NCI-H69 (cell line): ENCODE measurements at regions not wholly inside any gene's neighbourhood (a gene's known extent, or its start where the extent isn't known, plus 50 kb on each side); places are given as distances from the start of the nearest gene placed in this dataset.

Experiments used
- DNase-seq: peaks from one replicate; lab custom pipeline; 2025; lab: John Stamatoyannopoulos, UW

DNA sequence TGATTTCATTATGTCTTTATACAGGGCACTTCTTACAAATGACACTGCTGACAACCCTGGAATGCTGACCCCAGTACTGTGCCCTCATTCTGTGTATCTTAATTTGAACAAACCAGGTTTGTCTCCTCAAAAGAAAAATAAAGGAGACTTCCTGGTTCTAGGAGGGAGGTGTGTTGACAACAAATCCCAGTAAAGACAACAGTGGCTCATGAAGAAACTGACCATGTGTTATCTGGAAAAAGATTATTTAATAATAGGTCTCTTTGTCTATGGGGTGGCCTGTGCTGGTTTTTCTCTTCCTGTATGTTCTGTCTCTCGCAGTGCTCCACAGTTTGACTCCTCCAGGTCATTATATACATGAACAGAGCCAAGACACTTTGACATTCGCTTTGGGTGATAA lies 454.6 kb downstream of the LMO4 start:
- DNase-seq, result no peak

DNA sequence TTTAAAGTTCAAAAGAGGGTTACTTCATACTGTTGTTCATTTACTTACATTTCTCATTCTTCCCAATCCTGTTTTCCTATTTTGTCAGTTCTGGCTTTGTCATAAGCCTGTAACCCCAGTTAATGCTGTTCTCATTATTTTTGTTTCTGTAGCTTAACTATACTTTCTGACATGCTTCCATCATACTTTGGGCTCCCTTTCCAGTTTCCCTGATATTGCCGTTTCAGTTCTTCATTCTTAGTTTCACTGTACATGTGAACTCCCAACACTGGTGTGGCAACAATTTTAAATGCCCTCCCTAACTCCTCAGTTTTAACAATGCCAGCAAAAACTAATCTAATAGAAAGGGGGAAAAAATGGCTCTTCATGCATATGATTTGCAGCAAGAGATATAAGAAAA lies 456.7 kb downstream of the LMO4 start:
- no peak for DNase-seq

DNA sequence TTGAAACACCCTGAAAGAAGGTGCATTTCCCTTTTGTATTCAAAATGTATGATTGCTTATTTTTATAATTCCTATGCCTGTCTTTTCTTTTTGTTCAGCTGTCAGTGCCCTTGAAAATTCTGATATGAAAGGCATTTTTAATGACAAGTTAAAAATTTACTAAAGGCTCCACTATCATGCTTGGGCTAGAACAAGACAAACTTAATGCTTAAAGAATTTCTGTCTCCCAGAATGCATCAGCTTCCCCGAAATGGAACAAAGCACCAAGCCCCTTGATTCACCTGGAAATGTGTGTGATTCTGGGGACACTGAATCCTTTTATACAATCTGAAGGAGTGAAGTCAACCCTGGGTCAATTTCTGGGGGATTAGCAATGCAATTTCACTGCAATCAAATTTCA lies 457.5 kb downstream of the LMO4 start:
- no peak for DNase-seq

DNA sequence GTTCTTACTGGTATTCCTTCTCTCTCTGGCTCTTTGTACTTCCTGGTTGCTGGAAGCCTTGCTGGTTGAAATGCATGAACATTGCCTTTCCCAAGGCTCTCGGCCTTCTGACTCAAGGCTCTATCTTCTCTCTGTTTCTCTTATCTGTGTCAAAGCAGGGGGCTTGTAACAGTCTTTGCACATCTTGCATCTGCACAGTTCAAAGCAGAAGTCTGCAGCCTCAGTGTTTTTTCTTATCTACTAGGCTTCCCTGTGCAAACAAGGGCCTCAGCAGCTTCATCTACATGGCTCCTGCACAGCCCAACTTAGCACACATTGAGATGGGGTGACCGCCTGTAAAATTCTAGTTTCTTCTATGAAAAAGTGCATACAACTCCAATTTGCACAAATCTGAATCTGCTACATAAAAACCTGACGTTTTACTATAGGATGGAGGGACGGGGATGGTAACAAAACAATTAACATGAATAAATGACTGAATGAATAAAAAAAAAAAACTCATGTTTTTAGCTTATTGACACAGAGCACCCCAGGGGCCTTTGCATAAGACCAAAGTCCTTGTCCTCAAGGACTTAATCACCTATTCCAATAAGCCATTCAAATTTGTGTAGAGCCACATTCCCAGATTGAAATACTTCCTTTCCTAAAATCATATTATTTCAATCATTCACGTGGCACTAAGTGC lies 458.3 kb downstream of the LMO4 start:
- no peak for DNase-seq

DNA sequence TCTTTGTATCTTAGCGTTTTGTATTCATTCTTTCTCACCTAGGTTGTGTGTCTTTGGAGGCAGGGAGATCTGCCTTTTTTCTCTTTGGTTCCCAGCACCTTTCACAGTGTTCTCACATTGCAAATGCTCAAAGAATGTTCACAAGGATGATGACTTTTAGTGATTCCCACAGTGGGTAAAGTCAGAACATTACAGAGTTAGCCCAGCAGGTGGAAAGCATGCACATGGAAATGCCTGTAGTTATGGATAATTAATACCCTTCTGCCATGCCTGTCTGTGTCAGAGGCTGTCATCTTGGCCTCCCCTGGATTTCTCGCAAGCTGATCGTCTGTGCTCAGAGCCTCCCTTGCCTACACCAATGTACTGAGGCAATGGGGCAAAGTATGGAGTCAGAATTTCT lies 458.9 kb downstream of the LMO4 start:
- DNase-seq, result peak; percentile 59

DNA sequence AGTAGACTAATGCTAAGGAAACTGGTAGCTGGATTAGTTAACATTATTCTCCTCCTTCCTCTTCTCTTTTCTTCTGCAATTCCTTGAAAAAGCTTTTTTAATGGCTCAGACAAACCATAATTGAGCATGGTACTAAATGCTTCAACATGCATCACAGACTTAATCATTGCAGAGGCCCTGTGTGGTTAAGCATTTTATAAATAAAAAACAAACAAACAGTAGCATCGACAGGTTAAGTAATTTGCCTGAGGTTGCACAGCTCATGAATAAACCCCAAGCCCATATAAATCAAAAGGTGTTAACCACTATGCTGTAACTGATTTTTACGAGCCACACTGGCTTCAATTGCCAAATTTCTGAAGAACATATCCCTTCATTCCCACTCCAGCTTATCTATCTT lies 462.1 kb downstream of the LMO4 start:
- DNase-seq, result no peak

DNA sequence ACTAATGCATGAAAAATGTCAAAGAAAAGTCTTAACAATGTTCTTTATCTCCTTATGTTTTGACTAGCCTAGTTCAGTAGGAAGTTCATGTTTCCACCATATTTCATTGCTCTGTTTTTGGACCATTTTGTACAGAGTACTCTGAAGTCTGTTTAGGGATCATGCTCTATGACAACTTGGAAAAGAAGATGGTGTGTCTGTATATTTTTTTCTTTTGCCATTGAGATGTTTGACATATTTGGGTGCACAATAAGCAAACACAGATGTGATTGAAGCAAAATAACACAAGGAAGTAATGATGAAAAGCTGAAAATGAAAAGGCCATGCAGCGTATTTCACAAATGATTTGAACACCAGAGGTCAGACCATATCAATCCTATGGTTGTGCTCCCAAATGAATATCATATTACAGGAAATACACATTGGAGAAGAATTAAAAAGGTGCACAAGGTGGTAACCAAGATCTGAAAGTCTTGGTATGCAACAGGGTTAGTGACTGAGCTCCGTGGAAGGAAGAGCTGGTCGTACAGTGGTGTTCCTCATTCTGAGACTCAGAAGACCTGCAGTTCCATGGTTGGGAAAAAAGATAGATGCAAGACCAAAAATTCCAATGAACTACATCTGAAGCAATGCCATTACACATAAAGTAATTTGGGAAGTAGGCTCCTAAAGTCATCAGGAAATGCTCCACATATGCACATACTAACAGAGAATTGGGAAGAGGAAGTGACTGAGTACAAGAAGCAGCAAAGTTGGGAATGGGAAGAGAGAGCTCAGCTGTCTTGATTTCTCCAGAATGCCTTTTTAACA lies 463.5 kb downstream of the LMO4 start:
- DNase-seq, result no peak

DNA sequence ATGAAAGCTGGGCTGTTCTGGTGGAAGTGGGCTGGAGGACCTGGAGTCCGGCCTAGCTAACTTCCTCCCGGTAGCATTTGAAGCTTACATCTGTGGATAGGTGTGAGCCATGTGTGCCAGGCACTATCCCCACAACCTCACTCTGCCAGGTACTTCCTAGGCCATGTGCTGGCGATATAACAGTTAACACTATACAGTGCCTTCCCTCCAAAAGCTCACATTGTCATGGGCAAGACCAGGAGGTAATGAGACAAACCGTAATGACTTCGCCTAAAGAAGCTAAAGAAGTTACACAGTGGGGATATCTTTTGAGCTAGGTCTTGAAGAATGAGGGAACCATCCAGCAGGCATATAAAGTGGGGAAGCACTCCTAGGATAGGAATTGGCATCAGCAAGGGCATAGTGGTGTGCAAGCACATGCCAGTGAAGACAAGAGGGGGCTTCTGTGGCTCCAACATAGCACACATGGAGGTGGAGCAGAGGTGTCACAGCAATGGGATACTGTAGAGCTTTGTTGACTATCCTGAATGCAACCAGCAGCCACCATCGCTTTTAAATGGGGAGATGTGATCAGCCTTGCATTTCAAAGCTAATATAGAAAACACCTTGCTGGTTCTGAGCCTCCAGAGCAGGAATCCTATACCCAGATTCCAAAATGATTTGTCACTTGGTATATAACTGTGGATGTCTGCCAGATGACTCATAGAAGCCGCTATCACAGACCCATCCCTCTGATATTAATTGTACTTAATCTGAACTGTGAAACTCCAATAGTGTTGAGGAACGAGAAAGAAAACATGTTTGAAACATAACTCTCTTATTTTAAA lies 466.3 kb downstream of the LMO4 start:
- DNase-seq, result no peak

DNA sequence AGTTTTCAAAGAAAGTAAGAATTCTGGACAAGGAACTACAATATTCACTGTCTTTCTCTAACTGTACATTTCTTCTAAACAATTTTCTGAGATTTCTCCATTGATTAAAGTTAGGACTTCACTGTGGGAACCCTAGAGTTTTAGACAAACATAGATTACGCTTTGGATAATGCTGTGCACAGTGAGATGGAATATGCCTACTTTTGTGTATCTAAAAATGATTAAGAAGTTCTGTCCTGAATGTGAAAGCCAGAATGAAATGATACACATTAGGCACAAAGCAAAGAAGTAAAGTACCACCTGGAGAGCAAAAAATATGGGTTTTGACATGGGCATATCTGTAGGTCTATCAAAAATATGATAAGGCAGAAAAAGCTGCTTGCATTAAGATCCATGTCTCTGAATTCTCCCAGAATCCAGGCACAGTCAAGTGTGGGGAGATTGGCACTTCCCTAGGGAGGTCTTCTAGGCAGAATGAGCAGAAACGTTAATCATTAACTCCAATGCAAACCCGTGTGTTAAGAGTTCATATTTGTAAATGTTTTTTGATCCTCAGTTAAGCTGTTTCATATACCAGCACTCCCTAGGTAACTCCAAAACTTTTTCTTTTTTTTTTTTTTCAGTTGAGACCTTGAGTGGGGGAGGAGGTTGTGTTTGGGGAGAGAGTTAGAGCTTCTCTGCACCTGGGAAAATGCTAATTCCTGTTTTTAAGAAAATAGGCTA lies 467.1 kb downstream of the LMO4 start:
- DNase-seq, result no peak

DNA sequence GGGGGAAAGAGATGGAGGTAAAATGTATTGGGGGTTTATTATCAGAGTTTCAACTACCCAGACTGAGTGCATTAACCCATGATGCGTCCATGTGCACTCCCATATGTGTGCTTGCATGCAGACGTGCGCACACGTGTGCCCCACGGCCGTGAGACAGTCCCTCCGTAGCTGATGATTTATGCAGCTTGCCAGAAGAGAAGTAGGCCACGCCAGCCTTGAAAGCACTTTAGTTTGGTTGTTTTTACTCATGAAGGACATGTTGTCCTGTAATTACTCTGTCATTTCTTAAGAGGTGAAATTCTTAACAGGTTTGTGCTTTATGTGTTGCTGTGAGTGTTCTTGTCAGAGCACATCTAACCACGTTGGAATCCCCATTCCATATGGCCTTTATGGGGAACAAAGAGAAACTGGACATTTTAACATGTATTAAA lies 467.8 kb downstream of the LMO4 start:
- DNase-seq, result no peak

DNA sequence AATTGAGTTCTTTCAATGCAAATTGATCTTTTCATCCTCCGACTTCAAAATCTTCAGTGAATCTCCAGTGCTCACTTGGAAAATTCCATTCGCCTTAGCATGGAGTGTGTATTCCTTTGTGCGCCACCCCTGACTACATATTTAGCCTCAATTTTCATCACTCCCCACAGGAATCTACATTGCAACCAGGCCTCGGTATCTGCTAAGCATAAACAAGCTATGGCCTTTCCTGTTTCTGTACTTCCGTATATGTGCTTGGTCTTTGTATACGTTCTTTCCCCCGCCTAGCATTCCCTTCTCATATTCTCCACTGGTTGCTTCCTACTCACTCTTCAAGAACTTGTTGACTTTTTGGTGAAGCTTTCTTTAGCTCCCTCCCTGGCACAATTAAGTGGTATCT lies 470.8 kb downstream of the LMO4 start:
- no peak for DNase-seq

DNA sequence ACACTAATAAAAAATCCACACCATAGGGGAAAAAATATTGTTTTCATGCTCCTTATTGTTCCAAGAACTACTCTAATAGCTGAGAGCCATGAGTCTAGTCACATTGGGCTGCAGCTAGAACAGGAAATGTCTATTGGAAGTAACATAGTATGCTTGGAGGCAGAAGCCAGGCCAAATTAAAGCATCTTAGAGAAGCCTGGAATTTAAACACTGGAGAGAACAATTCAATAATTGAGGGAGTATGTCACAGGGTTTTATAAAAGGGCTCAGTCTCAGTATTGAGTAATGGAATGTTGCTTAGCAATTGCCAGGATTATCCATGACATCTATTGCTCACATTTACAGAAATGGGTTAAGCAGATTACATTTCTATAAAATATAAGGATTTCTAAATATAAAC lies 471.3 kb downstream of the LMO4 start:
- DNase-seq, result no peak

DNA sequence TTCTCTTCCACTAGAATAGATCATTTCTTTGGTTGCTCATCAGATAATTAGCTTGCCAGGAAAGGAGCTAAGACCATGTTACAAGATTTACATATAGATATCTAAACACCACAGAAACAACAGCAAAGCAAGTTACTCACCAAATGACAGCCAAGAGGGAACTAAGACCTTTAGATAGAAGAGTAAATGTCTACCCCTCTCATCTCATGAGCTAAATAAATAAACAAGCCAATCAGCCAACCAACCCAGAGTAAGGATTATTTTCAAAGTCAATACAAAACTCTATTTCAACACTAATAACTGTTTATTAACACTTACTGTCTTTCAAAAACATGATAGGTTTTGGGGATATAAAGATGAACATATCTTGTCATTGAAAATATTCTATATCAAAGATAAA lies 474.7 kb downstream of the LMO4 start:
- DNase-seq, result no peak

DNA sequence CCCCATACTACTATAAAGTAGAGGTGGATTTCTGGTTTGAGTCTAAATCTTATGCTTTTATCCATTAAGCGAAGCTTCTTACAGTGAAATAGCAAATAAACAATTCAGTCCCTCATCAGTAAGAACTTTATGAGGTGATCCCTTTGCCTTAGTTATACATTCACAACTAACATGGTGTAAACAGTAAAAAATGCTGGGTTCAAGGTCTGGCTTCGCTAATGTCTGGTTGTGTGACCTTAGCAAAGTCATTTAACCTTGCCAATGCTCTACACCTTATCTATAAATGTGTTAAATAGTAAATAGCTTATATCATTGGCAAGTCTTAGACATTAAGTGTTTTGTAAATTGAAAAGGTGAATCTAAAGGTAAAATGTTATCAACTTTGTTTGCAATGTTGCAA lies 475.4 kb downstream of the LMO4 start:
- DNase-seq, result no peak

DNA sequence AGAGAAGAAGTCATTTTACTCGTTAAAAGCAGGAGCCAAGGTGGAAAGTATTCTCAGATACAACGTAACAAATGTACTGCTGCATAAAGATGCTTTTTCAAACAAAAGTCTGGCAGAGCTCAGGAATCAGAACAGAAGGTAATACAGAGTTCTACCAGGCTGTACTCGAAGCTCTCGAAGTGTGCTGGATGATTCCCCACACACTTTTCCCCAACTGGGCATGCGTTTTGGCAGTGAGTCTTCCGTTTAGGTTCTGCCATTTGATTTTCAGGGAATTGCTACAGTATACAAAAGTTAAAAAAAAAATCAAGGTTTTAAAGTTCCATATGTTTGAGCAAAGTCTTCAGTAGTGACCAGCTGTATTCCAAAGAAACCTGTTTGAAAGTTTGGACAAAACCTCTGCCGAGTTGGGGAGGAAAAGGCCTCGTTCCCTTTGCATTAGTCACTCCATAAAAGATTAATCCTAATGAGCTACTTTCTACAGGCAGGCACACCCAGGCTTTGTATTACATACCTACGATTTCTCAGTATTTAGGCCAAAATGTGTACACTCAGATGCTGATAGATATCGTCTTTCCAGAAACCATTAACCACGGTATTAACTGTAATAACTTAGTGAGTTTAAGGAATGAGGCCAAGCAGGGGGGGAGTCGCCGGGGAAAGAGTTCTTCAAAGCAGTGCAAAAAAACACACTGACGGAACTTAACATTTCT lies 477.1 kb downstream of the LMO4 start:
- no peak for DNase-seq

DNA sequence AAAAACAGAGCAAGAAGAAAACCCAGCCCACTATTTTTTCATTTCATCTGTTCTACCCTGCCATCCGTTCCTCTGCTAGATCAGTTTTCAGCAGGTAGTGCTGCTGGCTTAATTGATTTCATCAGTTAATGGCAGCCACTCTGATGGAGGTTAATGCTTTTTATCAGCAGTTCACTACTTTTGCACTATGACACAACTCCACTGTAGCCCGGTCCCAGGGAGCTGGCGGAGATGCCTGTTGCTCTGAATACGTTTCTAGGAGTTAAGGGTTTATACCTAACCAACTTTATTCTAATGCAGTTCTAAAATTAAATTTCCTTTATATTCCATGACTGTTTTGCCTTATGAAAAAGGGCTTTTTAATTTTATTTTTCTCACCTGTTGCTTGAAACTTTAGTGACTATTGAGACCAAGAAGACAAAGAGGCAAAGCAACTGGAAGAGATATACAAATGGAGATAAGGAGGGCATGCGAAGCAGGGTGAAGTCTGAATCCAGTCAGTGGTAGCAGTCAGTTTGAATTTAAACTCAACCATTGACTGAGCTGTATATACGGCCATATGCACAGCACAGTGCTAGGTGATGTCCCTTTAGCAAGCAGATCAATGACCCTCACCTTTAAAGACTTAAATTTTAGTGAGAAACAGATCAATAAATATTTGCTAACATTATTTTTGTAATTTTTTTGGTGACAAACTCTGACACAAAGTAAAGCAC lies 477.9 kb downstream of the LMO4 start:
- DNase-seq, result no peak

DNA sequence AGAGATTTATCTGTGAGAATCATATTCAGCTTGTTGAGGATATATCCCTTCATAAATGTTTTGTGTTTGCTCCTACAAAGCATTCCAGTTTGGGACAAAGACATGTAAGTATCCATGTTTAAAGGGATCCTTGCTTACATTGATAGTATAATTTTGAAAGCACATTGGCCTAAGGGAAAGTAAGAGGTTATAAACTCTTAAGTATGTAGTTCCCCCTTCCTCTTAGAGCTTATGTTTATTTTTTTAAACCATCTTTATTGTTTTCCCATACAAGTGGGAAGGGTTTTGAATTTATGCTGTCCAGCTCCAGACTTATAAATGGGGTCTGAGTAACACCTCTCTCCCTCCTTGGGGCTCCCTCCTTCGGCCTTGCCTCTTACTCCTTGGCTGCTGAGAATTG lies 481.5 kb downstream of the LMO4 start:
- no peak for DNase-seq

DNA sequence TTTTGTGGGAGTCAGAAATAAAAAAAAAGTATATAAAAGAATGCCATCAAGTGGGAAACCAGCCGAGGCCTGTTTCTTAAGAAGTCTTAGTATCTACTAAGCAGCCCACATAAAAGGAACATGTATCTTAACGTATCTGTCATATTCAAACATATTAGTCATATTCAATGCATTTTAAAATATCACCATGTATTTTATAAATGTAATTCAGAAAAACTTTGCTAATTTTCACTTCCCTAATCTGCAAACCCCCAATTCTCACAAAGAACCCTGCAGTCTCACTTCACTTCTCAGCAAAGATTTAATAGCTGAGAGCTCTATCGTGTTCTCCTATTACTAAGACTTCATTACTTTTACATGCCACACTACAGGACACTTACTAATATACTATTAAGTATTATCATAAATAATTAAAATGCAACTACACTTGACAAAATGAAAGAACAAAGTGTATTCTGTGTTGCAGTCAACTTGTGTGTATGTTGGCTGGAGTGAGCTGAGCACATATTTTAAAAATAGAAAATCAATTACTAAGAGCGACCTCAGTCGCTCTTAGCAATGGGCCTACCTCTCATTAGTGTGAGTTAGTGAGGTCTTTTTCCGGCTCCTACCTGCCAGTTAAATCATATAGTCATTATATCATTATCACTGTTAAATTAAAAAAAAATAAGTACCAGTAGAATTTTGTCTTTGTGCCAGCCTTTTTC lies 484.3 kb downstream of the LMO4 start:
- DNase-seq, result no peak

DNA sequence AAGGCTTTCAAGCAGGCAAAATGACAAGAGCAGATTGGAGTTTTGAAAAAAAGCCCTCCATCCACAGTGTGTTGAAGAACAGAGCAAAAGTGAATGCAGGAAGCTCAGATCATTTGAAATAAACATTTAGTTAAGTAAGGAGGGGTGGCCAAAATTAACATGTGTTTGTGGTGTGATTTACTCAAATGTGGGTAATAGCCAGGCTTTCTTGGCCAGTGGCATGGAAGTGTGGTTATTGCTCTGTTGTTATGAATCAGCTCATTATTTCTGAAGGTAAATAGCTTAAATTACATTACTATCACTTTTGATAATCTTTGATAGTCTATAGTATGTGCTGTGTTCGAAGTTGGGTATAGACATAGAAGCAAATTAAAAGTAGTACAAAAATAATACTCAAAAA lies 485.9 kb downstream of the LMO4 start:
- no peak for DNase-seq

DNA sequence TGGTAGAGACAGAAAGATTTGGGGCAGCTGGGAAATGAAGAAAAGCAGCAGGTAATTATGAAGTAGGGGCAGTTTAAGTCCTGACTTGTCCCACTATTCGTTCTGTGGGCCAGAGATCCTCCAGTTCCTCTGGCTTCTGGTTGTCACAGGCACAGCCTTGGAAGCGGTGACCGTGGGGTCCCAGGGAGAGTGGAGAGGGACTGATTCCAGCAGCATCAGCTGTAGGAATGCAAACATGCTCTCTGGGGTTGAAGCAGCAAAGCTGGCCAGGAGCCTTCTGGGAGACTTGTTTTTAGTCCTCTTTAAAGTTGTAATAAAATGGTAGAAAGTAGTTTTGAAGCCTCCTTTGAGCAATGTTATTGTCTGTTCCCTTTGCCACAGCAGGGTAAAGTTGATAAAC lies 488.0 kb downstream of the LMO4 start:
- DNase-seq, result no peak
